PC-9 (cell line): ENCODE measurements at regions not wholly inside any gene's neighbourhood (a gene's known extent, or its start where the extent isn't known, plus 50 kb on each side); places are given as distances from the start of the nearest gene placed in this dataset.

Experiments used
- BruUV-seq: library from RNA; stranded (reverse); fragments of 400-500 nt; replicated peaks from 2 replicates; lab custom pipeline; 2021; lab: Mats Ljungman, UMichigan
- CTCF ChIA-PET: fragments of 300-600 bp; sonication (Branson Sonifier 250); formaldehyde crosslinking; loops from one replicate; lab custom pipeline; 2022; ENCODE audit warnings: antibody characterized with exemption; lab: Charles Lee
- POLR2A ChIA-PET: fragments of 300-600 bp; sonication (Branson Sonifier 250); formaldehyde crosslinking; loops from one replicate; lab custom pipeline; 2022; ENCODE audit warnings: antibody characterized with exemption; ENCODE audit not compliant: unreplicated experiment; lab: Charles Lee
- DNase-seq, 2 experiments: peaks; one replicate each; pipeline versions ENCODE4 v3.0.0 to v3.0.0-alpha.2; 2015 to 2022; ENCODE audit warnings: mixed read lengths in 1 of 2
- H2AFZ ChIP-seq: fragments of 200-600 bp; sonication (generic); 2 replicates; pipeline ENCODE4 v1.8.1; 2017; ENCODE audit warnings: antibody characterized with exemption
- H3F3A ChIP-seq: fragments of 200-600 bp; sonication (generic); 2 replicates; pipeline ENCODE4 v1.8.1; 2017; ENCODE audit warnings: antibody characterized with exemption, mild to moderate bottlenecking, low read depth; ENCODE audit not compliant: insufficient read depth
- H3K27ac ChIP-seq: fragments of 200-600 bp; sonication (generic); 2 replicates; pipeline ENCODE4 v1.6.1; 2016; ENCODE audit warnings: mixed run types
- H3K27me3 ChIP-seq: fragments of 200-600 bp; sonication (generic); 2 replicates; pipeline ENCODE4 v1.6.1; 2016; ENCODE audit warnings: low read depth, mixed run types; ENCODE audit not compliant: insufficient read depth
- H3K36me3 ChIP-seq: fragments of 200-600 bp; sonication (generic); 2 replicates; pipeline ENCODE4 v1.6.1; 2016; ENCODE audit warnings: low read depth, mixed run types
- H3K4me1 ChIP-seq: fragments of 200-600 bp; sonication (generic); replicated peaks from 2 replicates; pipeline ENCODE4 v1.6.1; 2016; ENCODE audit warnings: mixed run types; ENCODE audit not compliant: insufficient read depth
- H3K4me2 ChIP-seq: fragments of 200-600 bp; sonication (generic); 2 replicates; pipeline ENCODE4 v1.6.1; 2017; ENCODE audit warnings: mixed run types
- H3K4me3 ChIP-seq: fragments of 200-600 bp; sonication (generic); 2 replicates; pipeline ENCODE4 v1.6.1; 2016; ENCODE audit warnings: mixed run types
- H3K79me2 ChIP-seq: fragments of 200-600 bp; sonication (generic); 2 replicates; pipeline ENCODE4 v1.6.1; 2017; ENCODE audit warnings: low read depth, mixed run types
- H3K9me2 ChIP-seq: fragments of 200-600 bp; sonication (generic); 2 replicates; pipeline ENCODE4 v1.8.1; 2017; ENCODE audit warnings: mild to moderate bottlenecking; ENCODE audit not compliant: insufficient read depth
- H3K9me3 ChIP-seq: fragments of 200-600 bp; sonication (generic); 2 replicates; pipeline ENCODE4 v1.8.1; 2016; ENCODE audit warnings: low read depth; ENCODE audit not compliant: insufficient read depth
- H4K20me1 ChIP-seq: fragments of 200-600 bp; sonication (generic); 2 replicates; pipeline ENCODE4 v1.8.1; 2017; ENCODE audit not compliant: insufficient read depth
- EZH2 ChIP-seq: fragments of 200-600 bp; sonication (generic); IDR thresholded peaks from 2 replicates; pipeline ENCODE4 v1.8.0; 2017; ENCODE audit warnings: antibody characterized with exemption, low read depth
- intact Hi-C: fragments of 100-400 bp; cut with micrococcal nuclease; formaldehyde crosslinking; loops from one replicate; pipeline ENCODE4 v1.10.0; 2022; ENCODE audit not compliant: unreplicated experiment

GRCh38 chr12:68560851-68561422 lies 49.8 kb upstream of the RAP1B start:
- no peak overlapping the region for H3K4me2 ChIP-seq
- TF ChIP-seq EZH2: no peak
- POLR2A ChIA-PET: interaction anchor here (0.5 kb wide), 1 partner anchor 186 kb away, joined by 7 read pairs; no protein-coding TSS in a partner anchor
- H3K9me2 ChIP-seq: no peaks in the 10 kb centered on the region
- H3K79me2 ChIP-seq: no peaks in the 10 kb centered on the region
- H3K4me3 ChIP-seq: no peak overlapping the region
- no peaks in the 10 kb centered on the region for H3K36me3 ChIP-seq
- intact Hi-C loops: no loop called here
- H2AFZ ChIP-seq: no peak overlapping the region
- CTCF ChIA-PET: no interaction called here
- no peaks in the 10 kb centered on the region for H3K27me3 ChIP-seq
- H3F3A ChIP-seq: peaks cover 12% of the 10 kb centered on the region
- no peak for DNase-seq
- H3K27ac ChIP-seq: no peak overlapping the region
- BruUV-seq: no TSS peak
- no peaks in the 10 kb centered on the region for H3K9me3 ChIP-seq
- no peaks in the 10 kb centered on the region for H4K20me1 ChIP-seq
- peaks cover 16% of the 10 kb centered on the region for H3K4me1 ChIP-seq
